ENCODE measurements at regions not wholly inside any gene's neighbourhood (a gene's known extent, or its start where the extent isn't known, plus 50 kb on each side); places are given as distances from the start of the nearest gene placed in this dataset.

DNA sequence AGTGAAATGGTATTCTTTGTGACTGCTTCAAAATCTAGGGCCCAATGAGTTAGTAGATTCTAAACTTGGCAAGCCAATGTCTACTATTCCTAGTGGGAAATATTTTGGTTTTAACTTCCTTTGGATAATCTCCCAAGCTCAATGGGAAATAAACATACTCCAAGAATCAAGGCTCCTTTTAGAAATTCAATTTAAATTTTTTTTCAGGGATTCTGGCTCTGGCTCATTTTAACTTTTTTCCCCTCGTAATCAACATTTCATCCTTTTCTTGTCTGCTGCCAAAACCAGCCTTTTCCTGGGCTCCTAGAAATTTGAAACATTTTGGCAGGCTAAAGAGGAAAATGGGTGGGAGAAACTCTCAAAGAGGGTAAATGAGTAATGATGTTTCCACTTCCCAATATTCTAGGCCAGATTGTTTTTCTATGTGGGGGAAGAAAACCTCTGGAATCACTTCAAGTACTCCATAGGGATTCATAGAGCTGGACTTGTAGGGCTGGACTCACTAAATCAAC lies 85.6 kb upstream of the AGR3 start:
- H3K27me3 Mint-ChIP-seq (ENCODE audit: low read depth, unreplicated experiment): peaks cover 1% of the 10 kb centered on the region
- peaks cover 9% of the 10 kb centered on the region for H3K4me1 ChIP-seq (ENCODE audit: insufficient read depth, low read length)
- no peak for TF ChIP-seq EZH2 (IDR thresholded peaks at IDR 0.05; ENCODE audit: insufficient read depth, low read length)
- TF ChIP-seq, protein P1, sequence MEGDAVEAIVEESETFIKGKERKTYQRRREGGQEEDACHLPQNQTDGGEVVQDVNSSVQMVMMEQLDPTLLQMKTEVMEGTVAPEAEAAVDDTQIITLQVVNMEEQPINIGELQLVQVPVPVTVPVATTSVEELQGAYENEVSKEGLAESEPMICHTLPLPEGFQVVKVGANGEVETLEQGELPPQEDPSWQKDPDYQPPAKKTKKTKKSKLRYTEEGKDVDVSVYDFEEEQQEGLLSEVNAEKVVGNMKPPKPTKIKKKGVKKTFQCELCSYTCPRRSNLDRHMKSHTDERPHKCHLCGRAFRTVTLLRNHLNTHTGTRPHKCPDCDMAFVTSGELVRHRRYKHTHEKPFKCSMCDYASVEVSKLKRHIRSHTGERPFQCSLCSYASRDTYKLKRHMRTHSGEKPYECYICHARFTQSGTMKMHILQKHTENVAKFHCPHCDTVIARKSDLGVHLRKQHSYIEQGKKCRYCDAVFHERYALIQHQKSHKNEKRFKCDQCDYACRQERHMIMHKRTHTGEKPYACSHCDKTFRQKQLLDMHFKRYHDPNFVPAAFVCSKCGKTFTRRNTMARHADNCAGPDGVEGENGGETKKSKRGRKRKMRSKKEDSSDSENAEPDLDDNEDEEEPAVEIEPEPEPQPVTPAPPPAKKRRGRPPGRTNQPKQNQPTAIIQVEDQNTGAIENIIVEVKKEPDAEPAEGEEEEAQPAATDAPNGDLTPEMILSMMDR (IDR thresholded peaks at IDR 0.05; ENCODE audit: insufficient read depth, low read depth, low read length): no peak
- H3K9me3 Mint-ChIP-seq (ENCODE audit: unreplicated experiment): peaks cover 4% of the 10 kb centered on the region
- no peaks in the 10 kb centered on the region for H4K20me1 ChIP-seq (ENCODE audit: insufficient read depth, low read length)
- H3K4me2 ChIP-seq (ENCODE audit: low read length): peak overlapping the region; percentile 51
- no peaks in the 10 kb centered on the region for H3K9me3 ChIP-seq (ENCODE audit: insufficient read depth, low read depth, low read length)
- no peaks in the 10 kb centered on the region for H3K79me2 ChIP-seq (ENCODE audit: insufficient read depth, low read length)
- peak; percentile 29 for FAIRE-seq
- no peak overlapping the region for H3K4me3 Mint-ChIP-seq (ENCODE audit: unreplicated experiment)
- H3K36me3 Mint-ChIP-seq (ENCODE audit: low read depth, unreplicated experiment): peaks cover 2% of the 10 kb centered on the region
- H2AFZ ChIP-seq (ENCODE audit: low read depth, low read length): no peak overlapping the region
- no peak overlapping the region for H3K4me3 ChIP-seq (ENCODE audit: insufficient read depth, low read depth, low read length)
- no peaks in the 10 kb centered on the region for H3K27me3 ChIP-seq (ENCODE audit: insufficient read depth, low read length)
- DNase-seq (ENCODE audit: low read depth): peak; percentile 85
- H3K27ac ChIP-seq (ENCODE audit: low read depth, low read length): peak overlapping the region; percentile 18
- H3K4me1 Mint-ChIP-seq (ENCODE audit: low read depth, unreplicated experiment): peaks cover 2% of the 10 kb centered on the region
- H3K9ac ChIP-seq (ENCODE audit: low read length): no peak overlapping the region
- H3K27ac Mint-ChIP-seq (ENCODE audit: unreplicated experiment): no peak overlapping the region
- H3K36me3 ChIP-seq (ENCODE audit: insufficient read depth, low read length): no peaks in the 10 kb centered on the region

DNA sequence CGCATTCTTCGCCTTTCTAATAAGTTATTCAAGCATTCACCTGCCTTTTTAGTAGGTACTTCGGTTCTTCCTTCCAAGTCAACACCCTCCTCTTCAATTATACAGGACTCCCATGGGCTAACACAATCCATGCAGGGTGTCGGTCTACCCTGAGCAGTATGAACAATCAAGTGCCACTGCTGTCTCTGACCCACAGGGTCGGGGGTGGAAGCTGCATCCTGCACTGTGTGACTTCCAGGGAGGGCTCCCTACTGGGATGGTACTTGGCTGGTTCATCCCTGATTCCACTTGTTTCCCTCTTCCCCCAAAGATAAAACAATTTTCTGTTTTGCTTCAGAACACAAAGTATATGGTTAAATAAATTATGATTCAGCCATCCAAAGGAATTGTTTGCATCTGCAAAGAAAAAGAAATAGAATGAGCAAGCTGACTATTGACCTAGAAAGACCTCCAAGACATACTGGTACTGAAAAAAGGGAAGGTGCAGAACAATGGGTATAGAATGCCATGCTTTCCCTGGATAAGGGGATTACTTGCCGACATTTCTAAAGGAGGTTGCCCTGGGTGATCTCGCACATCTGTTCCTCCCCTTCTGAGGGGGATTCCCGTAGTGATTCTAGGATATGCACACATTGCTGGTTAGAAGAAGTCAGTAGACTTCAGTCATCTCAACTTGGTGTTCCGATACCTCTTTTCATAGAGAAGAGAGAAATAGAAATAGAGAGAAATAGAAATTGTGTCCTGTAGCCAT lies 89.1 kb upstream of the AGR3 start:
- Histone ChIP-seq H4K20me1 (ENCODE audit: insufficient read depth, low read length) (no peaks in the 10 kb centered on the region), H3K9ac (ENCODE audit: low read length) (no peak overlapping the region), H3K4me2 (ENCODE audit: low read length) (no peak overlapping the region), H3K79me2 (ENCODE audit: insufficient read depth, low read length) (no peaks in the 10 kb centered on the region), H3K4me1 (ENCODE audit: insufficient read depth, low read length) (peaks cover 9% of the 10 kb centered on the region), H3K4me3 (ENCODE audit: insufficient read depth, low read depth, low read length) (no peak overlapping the region), H3K27ac (ENCODE audit: low read depth, low read length) (no peak overlapping the region), H3K27me3 (ENCODE audit: insufficient read depth, low read length) (no peaks in the 10 kb centered on the region), H2AFZ (ENCODE audit: low read depth, low read length) (no peak overlapping the region), H3K36me3 (ENCODE audit: insufficient read depth, low read length) (no peaks in the 10 kb centered on the region), H3K9me3 (ENCODE audit: insufficient read depth, low read depth, low read length) (no peaks in the 10 kb centered on the region)
- peaks cover 2% of the 10 kb centered on the region for H3K36me3 Mint-ChIP-seq (ENCODE audit: low read depth, unreplicated experiment)
- no peaks in the 10 kb centered on the region for H3K9me3 Mint-ChIP-seq (ENCODE audit: unreplicated experiment)
- peaks cover 1% of the 10 kb centered on the region for H3K27me3 Mint-ChIP-seq (ENCODE audit: low read depth, unreplicated experiment)
- DNase-seq (ENCODE audit: low read depth) (no peak), FAIRE-seq (no peak)
- H3K4me1 Mint-ChIP-seq (ENCODE audit: low read depth, unreplicated experiment): peaks cover 2% of the 10 kb centered on the region
- TF ChIP-seq, protein P1 (IDR thresholded peaks at IDR 0.05; ENCODE audit: insufficient read depth, low read depth, low read length): no peak
- TF ChIP-seq EZH2 (IDR thresholded peaks at IDR 0.05; ENCODE audit: insufficient read depth, low read length): no peak
- H3K4me3 Mint-ChIP-seq (ENCODE audit: unreplicated experiment): no peak overlapping the region
- H3K27ac Mint-ChIP-seq (ENCODE audit: unreplicated experiment): no peak overlapping the region

DNA sequence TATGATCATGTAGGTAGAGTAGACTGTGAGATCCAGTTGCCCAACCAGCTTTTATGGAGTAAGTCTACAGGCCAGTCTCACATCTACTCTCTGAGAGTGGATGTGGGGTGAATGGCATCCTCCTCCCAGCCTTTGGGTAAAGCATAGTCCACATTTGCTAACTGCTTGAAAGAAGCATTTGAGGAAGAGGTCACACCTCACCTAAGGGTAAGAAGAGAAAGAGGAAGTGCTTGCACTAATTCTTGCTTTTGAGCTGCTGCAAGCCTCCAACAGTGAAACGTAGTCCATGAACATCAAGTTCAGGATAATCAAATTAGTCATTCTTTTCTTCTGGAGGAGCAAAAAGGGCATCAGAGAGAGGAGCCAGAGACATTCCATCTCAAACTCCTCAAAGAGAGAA lies 93.9 kb upstream of the AGR3 start:
- H3K36me3 ChIP-seq (ENCODE audit: insufficient read depth, low read length): no peaks in the 10 kb centered on the region
- H3K9me3 ChIP-seq (ENCODE audit: insufficient read depth, low read depth, low read length): no peaks in the 10 kb centered on the region
- Mint-ChIP-seq H3K4me1 (ENCODE audit: low read depth, unreplicated experiment) (peaks cover 17% of the 10 kb centered on the region), H3K9me3 (ENCODE audit: unreplicated experiment) (peaks cover 3% of the 10 kb centered on the region), H3K27ac (ENCODE audit: unreplicated experiment) (no peak overlapping the region), H3K4me3 (ENCODE audit: unreplicated experiment) (no peak overlapping the region), H3K36me3 (ENCODE audit: low read depth, unreplicated experiment) (no peaks in the 10 kb centered on the region), H3K27me3 (ENCODE audit: low read depth, unreplicated experiment) (peaks cover under 1% of the 10 kb centered on the region)
- DNase-seq (ENCODE audit: low read depth): no peak
- TF ChIP-seq, protein P1 (IDR thresholded peaks at IDR 0.05; ENCODE audit: insufficient read depth, low read depth, low read length): no peak
- TF ChIP-seq EZH2 (IDR thresholded peaks at IDR 0.05; ENCODE audit: insufficient read depth, low read length): no peak
- H3K4me2 ChIP-seq (ENCODE audit: low read length): no peak overlapping the region
- no peak for FAIRE-seq
- no peaks in the 10 kb centered on the region for H3K79me2 ChIP-seq (ENCODE audit: insufficient read depth, low read length)
- H3K27me3 ChIP-seq (ENCODE audit: insufficient read depth, low read length): no peaks in the 10 kb centered on the region
- no peaks in the 10 kb centered on the region for H4K20me1 ChIP-seq (ENCODE audit: insufficient read depth, low read length)
- no peak overlapping the region for H3K9ac ChIP-seq (ENCODE audit: low read length)
- no peak overlapping the region for H2AFZ ChIP-seq (ENCODE audit: low read depth, low read length)
- peaks cover 11% of the 10 kb centered on the region for H3K4me1 ChIP-seq (ENCODE audit: insufficient read depth, low read length)
- no peak overlapping the region for H3K4me3 ChIP-seq (ENCODE audit: insufficient read depth, low read depth, low read length)
- H3K27ac ChIP-seq (ENCODE audit: low read depth, low read length): no peak overlapping the region
